ENCODE measurements at regions not wholly inside any gene's neighbourhood (a gene's known extent, or its start where the extent isn't known, plus 50 kb on each side); places are given as distances from the start of the nearest gene placed in this dataset.

DNA sequence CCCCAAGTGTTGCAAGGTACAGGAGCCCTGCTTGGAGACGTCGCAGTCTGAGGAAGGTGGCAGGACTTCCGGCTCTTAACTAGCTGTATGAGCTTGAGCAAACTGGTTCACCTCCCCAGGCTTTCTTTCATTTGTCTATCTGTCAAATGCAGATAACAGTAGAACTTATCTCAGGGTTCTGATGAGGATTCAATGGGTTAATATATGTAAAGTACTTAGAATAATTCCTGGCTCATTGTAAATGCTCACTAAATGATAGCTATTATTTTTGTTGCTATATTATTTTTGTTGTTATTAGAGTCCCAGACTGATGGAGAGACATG, 108.5 kb upstream of the IPO9 start:
- TF ChIP-seq CTCF (IDR thresholded peaks at IDR 0.05; ENCODE audit: unreplicated experiment): no peak
- Mint-ChIP-seq H3K4me3 (ENCODE audit: low read depth, unreplicated experiment) (no peak overlapping the region), H3K9me3 (ENCODE audit: low read depth, unreplicated experiment) (no peaks in the 10 kb centered on the region), H3K36me3 (ENCODE audit: insufficient read depth, unreplicated experiment) (peaks cover 12% of the 10 kb centered on the region), H3K27ac (ENCODE audit: unreplicated experiment) (no peak overlapping the region), H3K4me1 (ENCODE audit: low read depth, unreplicated experiment) (no peaks in the 10 kb centered on the region), H3K27me3 (ENCODE audit: unreplicated experiment) (no peaks in the 10 kb centered on the region)
- CTCF ChIA-PET: interaction anchor here (1.1 kb wide), 1 partner anchor 67 kb away, joined by 3 read pairs; no protein-coding TSS in a partner anchor
- BruUV-seq (replicated peaks): no TSS peak
- DNase-seq: no peak
- intact Hi-C loops (cut with micrococcal nuclease; ENCODE audit: unreplicated experiment): no loop called here

GRCh38 chr1:201721082-201722049, 107.6 kb upstream of the IPO9 start:
- Mint-ChIP-seq H3K27ac (ENCODE audit: unreplicated experiment) (no peak overlapping the region), H3K36me3 (ENCODE audit: insufficient read depth, unreplicated experiment) (peaks cover 12% of the 10 kb centered on the region), H3K9me3 (ENCODE audit: low read depth, unreplicated experiment) (no peaks in the 10 kb centered on the region), H3K27me3 (ENCODE audit: unreplicated experiment) (no peaks in the 10 kb centered on the region), H3K4me3 (ENCODE audit: low read depth, unreplicated experiment) (no peak overlapping the region), H3K4me1 (ENCODE audit: low read depth, unreplicated experiment) (no peaks in the 10 kb centered on the region)
- TF ChIP-seq CTCF (IDR thresholded peaks at IDR 0.05; ENCODE audit: unreplicated experiment): no peak
- DNase-seq: no peak
- CTCF ChIA-PET: no interaction called here
- intact Hi-C loops (cut with micrococcal nuclease; ENCODE audit: unreplicated experiment): no loop called here
- no TSS peak for BruUV-seq (replicated peaks)

DNA sequence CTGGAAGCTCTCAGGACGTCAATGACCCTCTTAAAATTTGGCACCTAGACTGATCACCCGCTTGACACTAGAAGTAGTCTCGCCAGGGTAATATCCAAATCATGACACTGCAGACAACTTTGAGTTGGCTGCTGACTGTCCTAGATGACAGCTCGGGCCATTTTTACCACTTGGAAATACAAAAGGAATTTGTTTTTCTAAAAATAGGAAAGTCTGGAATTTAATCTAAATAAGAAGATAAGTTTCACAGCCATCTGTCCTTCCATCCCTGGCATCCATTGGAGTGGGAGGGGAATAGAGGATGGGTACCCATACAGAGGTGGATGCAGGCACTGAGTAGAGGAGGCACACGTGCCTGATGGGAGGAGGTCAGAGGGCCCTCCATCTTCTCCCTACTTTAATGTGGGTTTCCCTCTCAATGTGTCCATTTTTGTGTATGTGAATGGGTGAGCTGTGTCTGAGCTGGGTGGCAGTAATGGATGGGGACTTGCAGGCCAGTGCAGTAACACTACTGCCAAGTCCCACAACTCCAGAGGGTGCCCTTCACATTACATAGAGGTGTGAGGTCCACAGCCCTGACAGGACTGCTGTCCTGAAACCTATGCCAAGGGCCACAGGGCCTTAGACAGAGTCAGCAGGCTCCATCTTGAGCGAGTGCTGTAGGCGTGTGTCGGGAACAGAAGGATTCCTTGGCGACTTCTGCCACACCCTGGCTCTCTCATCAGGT, 104.8 kb upstream of the IPO9 start:
- Mint-ChIP-seq H3K27ac (ENCODE audit: unreplicated experiment) (no peak overlapping the region), H3K4me1 (ENCODE audit: low read depth, unreplicated experiment) (no peaks in the 10 kb centered on the region)

DNA sequence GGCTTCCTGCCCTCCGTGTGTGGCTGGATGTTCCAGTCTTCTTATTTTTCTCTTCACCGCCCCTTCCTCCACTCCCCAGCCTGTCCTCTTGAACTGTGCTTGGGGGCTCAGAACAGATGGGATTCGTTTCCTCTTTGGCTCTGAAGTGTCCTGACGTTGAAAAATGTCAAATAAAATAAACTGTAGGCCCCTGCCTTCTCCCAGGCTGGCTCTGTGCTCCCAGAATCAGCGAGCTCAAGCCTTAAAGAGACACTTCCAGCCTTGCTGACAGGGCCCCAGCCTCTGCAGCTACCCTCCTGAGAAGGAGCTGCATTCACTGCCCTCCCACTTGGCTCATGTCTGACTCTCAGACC, 104.2 kb upstream of the IPO9 start:
- Mint-ChIP-seq H3K27me3 (ENCODE audit: unreplicated experiment) (no peaks in the 10 kb centered on the region), H3K9me3 (ENCODE audit: low read depth, unreplicated experiment) (no peaks in the 10 kb centered on the region), H3K36me3 (ENCODE audit: insufficient read depth, unreplicated experiment) (no peaks in the 10 kb centered on the region), H3K27ac (ENCODE audit: unreplicated experiment) (no peak overlapping the region), H3K4me1 (ENCODE audit: low read depth, unreplicated experiment) (no peaks in the 10 kb centered on the region), H3K4me3 (ENCODE audit: low read depth, unreplicated experiment) (no peak overlapping the region)
- BruUV-seq (replicated peaks): no TSS peak
- no peak for TF ChIP-seq CTCF (IDR thresholded peaks at IDR 0.05; ENCODE audit: unreplicated experiment)
- intact Hi-C loops (cut with micrococcal nuclease; ENCODE audit: unreplicated experiment): no loop called here
- CTCF ChIA-PET: no interaction called here
- no peak for DNase-seq

More for the DNA sequence above, 104.8 kb upstream of the IPO9 start:
- no peak for DNase-seq
- TF ChIP-seq CTCF (IDR thresholded peaks at IDR 0.05; ENCODE audit: unreplicated experiment): no peak
- no TSS peak for BruUV-seq (replicated peaks)
- Mint-ChIP-seq H3K4me3 (ENCODE audit: low read depth, unreplicated experiment) (no peak overlapping the region), H3K27me3 (ENCODE audit: unreplicated experiment) (no peaks in the 10 kb centered on the region), H3K9me3 (ENCODE audit: low read depth, unreplicated experiment) (no peaks in the 10 kb centered on the region), H3K36me3 (ENCODE audit: insufficient read depth, unreplicated experiment) (peaks cover 5% of the 10 kb centered on the region)
- intact Hi-C loops (cut with micrococcal nuclease; ENCODE audit: unreplicated experiment): no loop called here
- CTCF ChIA-PET: interaction anchor here (1.9 kb wide), 1 partner anchor 10 kb away, joined by 6 read pairs; no protein-coding TSS in a partner anchor
